ENCODE measurements at regions not wholly inside any gene's neighbourhood (a gene's known extent, or its start where the extent isn't known, plus 50 kb on each side); places are given as distances from the start of the nearest gene placed in this dataset.

DNA sequence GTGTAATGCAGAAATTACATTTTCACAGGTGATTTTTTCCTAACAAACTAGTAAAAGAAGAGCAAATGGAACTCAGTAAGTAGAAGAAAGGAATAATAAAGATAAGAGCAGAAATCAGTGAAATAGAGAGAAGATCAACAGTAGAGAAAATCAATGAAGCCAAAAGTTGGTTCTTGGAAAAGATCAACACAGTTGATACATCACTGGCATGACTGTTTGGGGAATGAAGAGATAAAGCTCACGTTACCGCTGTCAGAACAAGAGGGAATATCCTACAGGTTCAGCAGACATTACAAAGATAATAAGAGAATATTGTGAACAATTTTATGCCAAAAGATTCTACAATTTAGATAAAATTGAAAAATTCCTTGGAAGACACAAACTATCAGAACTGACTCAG is 146.4 kb downstream of the ACTR3B start:
- no peak for TF ChIP-seq ZBTB7A (IDR thresholded peaks at IDR 0.05; ENCODE audit: low read depth)
- TF ChIP-seq, protein P1, sequence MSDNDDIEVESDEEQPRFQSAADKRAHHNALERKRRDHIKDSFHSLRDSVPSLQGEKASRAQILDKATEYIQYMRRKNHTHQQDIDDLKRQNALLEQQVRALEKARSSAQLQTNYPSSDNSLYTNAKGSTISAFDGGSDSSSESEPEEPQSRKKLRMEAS (IDR thresholded peaks at IDR 0.05): no peak
- TF ChIP-seq CREB1 (IDR thresholded peaks at IDR 0.05; ENCODE audit: low read depth): no peak
- TF ChIP-seq EP300 (IDR thresholded peaks at IDR 0.05; ENCODE audit: borderline replicate concordance): no peak
- TF ChIP-seq CEBPB (IDR thresholded peaks at IDR 0.05): no peak
- TF ChIP-seq, protein P2, sequence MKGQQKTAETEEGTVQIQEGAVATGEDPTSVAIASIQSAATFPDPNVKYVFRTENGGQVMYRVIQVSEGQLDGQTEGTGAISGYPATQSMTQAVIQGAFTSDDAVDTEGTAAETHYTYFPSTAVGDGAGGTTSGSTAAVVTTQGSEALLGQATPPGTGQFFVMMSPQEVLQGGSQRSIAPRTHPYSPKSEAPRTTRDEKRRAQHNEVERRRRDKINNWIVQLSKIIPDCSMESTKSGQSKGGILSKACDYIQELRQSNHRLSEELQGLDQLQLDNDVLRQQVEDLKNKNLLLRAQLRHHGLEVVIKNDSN (IDR thresholded peaks at IDR 0.05): no peak
- TF ChIP-seq RAD21 (IDR thresholded peaks at IDR 0.05; ENCODE audit: low read depth): no peak
- TF ChIP-seq, protein P3, sequence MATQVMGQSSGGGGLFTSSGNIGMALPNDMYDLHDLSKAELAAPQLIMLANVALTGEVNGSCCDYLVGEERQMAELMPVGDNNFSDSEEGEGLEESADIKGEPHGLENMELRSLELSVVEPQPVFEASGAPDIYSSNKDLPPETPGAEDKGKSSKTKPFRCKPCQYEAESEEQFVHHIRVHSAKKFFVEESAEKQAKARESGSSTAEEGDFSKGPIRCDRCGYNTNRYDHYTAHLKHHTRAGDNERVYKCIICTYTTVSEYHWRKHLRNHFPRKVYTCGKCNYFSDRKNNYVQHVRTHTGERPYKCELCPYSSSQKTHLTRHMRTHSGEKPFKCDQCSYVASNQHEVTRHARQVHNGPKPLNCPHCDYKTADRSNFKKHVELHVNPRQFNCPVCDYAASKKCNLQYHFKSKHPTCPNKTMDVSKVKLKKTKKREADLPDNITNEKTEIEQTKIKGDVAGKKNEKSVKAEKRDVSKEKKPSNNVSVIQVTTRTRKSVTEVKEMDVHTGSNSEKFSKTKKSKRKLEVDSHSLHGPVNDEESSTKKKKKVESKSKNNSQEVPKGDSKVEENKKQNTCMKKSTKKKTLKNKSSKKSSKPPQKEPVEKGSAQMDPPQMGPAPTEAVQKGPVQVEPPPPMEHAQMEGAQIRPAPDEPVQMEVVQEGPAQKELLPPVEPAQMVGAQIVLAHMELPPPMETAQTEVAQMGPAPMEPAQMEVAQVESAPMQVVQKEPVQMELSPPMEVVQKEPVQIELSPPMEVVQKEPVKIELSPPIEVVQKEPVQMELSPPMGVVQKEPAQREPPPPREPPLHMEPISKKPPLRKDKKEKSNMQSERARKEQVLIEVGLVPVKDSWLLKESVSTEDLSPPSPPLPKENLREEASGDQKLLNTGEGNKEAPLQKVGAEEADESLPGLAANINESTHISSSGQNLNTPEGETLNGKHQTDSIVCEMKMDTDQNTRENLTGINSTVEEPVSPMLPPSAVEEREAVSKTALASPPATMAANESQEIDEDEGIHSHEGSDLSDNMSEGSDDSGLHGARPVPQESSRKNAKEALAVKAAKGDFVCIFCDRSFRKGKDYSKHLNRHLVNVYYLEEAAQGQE (IDR thresholded peaks at IDR 0.05; ENCODE audit: low read depth): no peak
- TF ChIP-seq TCF12 (IDR thresholded peaks at IDR 0.05; ENCODE audit: low read depth): no peak
- TF ChIP-seq EGR1 (IDR thresholded peaks at IDR 0.05): no peak
- TF ChIP-seq TEAD4 (IDR thresholded peaks at IDR 0.05): no peak
- no peak for TF ChIP-seq NFIC (IDR thresholded peaks at IDR 0.05)
- no peak for TF ChIP-seq TAF1 (IDR thresholded peaks at IDR 0.05; ENCODE audit: low read depth)
- TF ChIP-seq FOXM1 (IDR thresholded peaks at IDR 0.05; ENCODE audit: borderline replicate concordance, low read depth): no peak
- TF ChIP-seq YY1 (IDR thresholded peaks at IDR 0.05; ENCODE audit: low read depth): no peak

DNA sequence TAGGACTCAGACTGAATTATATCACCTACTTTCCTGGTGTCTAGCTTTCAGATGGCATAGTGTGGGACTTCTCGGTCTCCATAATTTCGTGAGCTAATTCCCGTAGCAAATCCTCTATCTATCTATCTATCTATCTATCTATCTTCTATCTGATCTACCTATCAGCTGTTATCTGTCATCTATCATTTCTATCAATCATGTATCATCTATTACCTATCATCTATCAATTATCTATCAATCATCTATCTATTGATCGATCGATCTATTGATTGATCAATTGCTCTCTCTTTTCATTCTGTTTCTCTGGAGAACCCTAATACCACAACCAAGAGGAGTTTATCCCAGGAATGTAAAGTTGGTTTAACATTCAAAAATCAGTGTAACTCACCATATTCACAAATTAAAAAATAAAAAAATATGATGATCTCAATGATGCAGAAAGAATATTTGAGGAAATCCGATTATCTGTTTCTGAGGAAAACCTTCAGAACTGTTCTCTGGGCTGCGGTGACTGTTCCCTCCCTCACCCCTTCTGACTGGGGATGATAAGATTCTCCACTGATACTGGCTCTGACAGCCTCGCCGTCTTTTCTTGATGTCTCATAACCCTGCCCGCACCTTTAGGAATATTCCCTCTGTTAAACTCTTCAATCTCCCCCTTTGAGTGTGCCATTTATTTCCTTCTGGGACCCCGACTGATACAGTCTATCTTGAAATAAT is 147.7 kb downstream of the ACTR3B start:
- no peak for TF ChIP-seq YY1 (IDR thresholded peaks at IDR 0.05; ENCODE audit: low read depth)
- no peak for TF ChIP-seq TEAD4 (IDR thresholded peaks at IDR 0.05)
- no peak for TF ChIP-seq FOXM1 (IDR thresholded peaks at IDR 0.05; ENCODE audit: borderline replicate concordance, low read depth)
- TF ChIP-seq EGR1 (IDR thresholded peaks at IDR 0.05): no peak
- TF ChIP-seq, protein P3 (IDR thresholded peaks at IDR 0.05; ENCODE audit: low read depth): no peak
- no peak for TF ChIP-seq EP300 (IDR thresholded peaks at IDR 0.05; ENCODE audit: borderline replicate concordance)
- TF ChIP-seq NFIC (IDR thresholded peaks at IDR 0.05): no peak
- TF ChIP-seq, protein P1 (IDR thresholded peaks at IDR 0.05): no peak
- no peak for TF ChIP-seq TAF1 (IDR thresholded peaks at IDR 0.05; ENCODE audit: low read depth)
- TF ChIP-seq ZBTB7A (IDR thresholded peaks at IDR 0.05; ENCODE audit: low read depth): no peak
- no peak for TF ChIP-seq RAD21 (IDR thresholded peaks at IDR 0.05; ENCODE audit: low read depth)
- TF ChIP-seq TCF12 (IDR thresholded peaks at IDR 0.05; ENCODE audit: low read depth): no peak
- TF ChIP-seq CREB1 (IDR thresholded peaks at IDR 0.05; ENCODE audit: low read depth): no peak
- TF ChIP-seq CEBPB (IDR thresholded peaks at IDR 0.05): no peak
- TF ChIP-seq, protein P2 (IDR thresholded peaks at IDR 0.05): no peak

DNA sequence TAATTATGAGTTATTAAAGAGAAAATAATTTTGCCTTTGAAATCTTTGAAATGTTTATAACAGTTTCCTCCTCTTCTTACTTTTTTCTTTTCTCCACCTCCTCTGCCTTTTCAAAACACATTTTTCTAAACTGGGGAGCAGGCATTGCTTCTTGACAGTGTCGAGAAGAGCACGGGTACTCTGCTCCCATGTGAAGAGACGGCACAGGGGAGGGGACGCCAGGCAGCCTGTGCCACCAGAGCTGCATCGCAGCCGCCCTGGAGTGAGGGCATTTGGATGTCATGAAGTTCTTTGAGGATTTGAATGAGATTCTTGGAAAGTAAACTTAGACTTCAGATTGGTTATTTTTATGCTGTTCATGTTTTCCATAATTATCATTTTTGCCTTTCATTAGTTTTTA is 149.7 kb downstream of the ACTR3B start:
- TF ChIP-seq RAD21 (IDR thresholded peaks at IDR 0.05; ENCODE audit: low read depth) (no peak), FOXM1 (IDR thresholded peaks at IDR 0.05; ENCODE audit: borderline replicate concordance, low read depth) (no peak), TAF1 (IDR thresholded peaks at IDR 0.05; ENCODE audit: low read depth) (no peak), EGR1 (IDR thresholded peaks at IDR 0.05) (no peak), TCF12 (IDR thresholded peaks at IDR 0.05; ENCODE audit: low read depth) (no peak), EP300 (IDR thresholded peaks at IDR 0.05; ENCODE audit: borderline replicate concordance) (no peak), CREB1 (IDR thresholded peaks at IDR 0.05; ENCODE audit: low read depth) (no peak), TEAD4 (IDR thresholded peaks at IDR 0.05) (no peak), CEBPB (IDR thresholded peaks at IDR 0.05) (no peak), NFIC (IDR thresholded peaks at IDR 0.05) (no peak), YY1 (IDR thresholded peaks at IDR 0.05; ENCODE audit: low read depth) (no peak), ZBTB7A (IDR thresholded peaks at IDR 0.05; ENCODE audit: low read depth) (no peak)
- TF ChIP-seq, protein P2 (IDR thresholded peaks at IDR 0.05): no peak
- TF ChIP-seq, protein P1 (IDR thresholded peaks at IDR 0.05): no peak
- TF ChIP-seq, protein P3 (IDR thresholded peaks at IDR 0.05; ENCODE audit: low read depth): no peak
